ENCODE measurements at regions not wholly inside any gene's neighbourhood (a gene's known extent, or its start where the extent isn't known, plus 50 kb on each side); places are given as distances from the start of the nearest gene placed in this dataset.

DNA sequence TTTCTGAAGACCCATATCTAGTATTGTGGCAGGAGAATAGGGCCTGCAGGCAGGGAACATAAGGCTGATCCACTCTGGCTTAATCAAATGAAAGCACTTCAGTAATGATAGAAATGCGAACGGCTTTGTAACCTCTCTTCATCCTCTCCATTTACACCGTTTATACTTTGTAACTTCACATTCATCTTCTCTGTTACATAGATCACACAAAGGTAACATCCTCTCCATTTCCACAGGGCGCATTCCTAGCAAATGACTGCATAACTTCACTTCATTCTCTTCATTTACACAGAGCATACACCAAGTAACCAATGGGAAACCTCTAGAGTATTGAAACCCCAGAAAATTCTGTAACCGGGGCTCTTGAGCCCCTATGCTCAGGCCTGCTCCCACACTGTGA is 65.5 kb upstream of the SLC34A2 start:
- no peak for DNase-seq (ENCODE audit: extremely low spot score, unreplicated experiment)
- Mint-ChIP-seq H3K4me3 (no peak overlapping the region), H3K27ac (no peak overlapping the region), H3K36me3 (no peaks in the 10 kb centered on the region), H3K4me1 (ENCODE audit: unreplicated experiment) (peaks cover 9% of the 10 kb centered on the region), H3K27me3 (no peaks in the 10 kb centered on the region), H3K9me3 (no peaks in the 10 kb centered on the region)
- TF ChIP-seq, protein P1, sequence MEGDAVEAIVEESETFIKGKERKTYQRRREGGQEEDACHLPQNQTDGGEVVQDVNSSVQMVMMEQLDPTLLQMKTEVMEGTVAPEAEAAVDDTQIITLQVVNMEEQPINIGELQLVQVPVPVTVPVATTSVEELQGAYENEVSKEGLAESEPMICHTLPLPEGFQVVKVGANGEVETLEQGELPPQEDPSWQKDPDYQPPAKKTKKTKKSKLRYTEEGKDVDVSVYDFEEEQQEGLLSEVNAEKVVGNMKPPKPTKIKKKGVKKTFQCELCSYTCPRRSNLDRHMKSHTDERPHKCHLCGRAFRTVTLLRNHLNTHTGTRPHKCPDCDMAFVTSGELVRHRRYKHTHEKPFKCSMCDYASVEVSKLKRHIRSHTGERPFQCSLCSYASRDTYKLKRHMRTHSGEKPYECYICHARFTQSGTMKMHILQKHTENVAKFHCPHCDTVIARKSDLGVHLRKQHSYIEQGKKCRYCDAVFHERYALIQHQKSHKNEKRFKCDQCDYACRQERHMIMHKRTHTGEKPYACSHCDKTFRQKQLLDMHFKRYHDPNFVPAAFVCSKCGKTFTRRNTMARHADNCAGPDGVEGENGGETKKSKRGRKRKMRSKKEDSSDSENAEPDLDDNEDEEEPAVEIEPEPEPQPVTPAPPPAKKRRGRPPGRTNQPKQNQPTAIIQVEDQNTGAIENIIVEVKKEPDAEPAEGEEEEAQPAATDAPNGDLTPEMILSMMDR (conservative IDR thresholded peaks at IDR 0.05): no peak

DNA sequence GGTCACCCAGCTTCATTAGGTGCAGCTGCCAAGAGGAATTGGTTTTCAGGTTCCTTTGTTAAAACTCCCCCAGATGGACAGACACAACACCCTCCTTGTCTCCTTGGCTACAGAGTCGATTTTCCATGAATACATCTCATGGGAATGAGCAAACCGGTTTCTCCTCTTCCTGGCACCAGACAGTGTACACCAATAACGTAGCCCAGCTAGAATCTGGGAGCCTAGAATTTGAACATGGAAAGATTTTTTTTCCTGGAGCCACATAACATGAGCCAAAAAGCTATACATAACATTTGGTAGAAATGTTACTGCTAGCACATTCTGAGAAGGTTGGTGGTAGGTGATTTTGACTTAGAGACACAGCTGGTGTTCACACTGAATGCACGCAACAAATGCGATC is 62.9 kb upstream of the SLC34A2 start:
- Mint-ChIP-seq H3K27me3 (no peaks in the 10 kb centered on the region), H3K4me1 (ENCODE audit: unreplicated experiment) (peaks cover 8% of the 10 kb centered on the region), H3K36me3 (no peaks in the 10 kb centered on the region)

More for the DNA sequence above, 62.9 kb upstream of the SLC34A2 start:
- no peak for DNase-seq (ENCODE audit: extremely low spot score, unreplicated experiment)
- H3K4me3 Mint-ChIP-seq: no peak overlapping the region
- TF ChIP-seq, protein P1 (conservative IDR thresholded peaks at IDR 0.05): no peak
- H3K27ac Mint-ChIP-seq: no peak overlapping the region
- H3K9me3 Mint-ChIP-seq: no peaks in the 10 kb centered on the region

Measured in type B pancreatic cell (in vitro differentiated cells).